T-helper 2 cell (primary cell): ENCODE measurements at regions not wholly inside any gene's neighbourhood (a gene's known extent, or its start where the extent isn't known, plus 50 kb on each side); places are given as distances from the start of the nearest gene placed in this dataset.
A peak's percentile ranks its signal among the peaks of the same experiment; 100 is the strongest.
"Not testable (repeated sequence)": the region's sequence is repeated elsewhere in the genome, so short reads cannot be mapped to it uniquely, and the experiment has no call there.

Experiments
- DNase-seq, 5 experiments: peaks; one replicate each; pipeline versions ENCODE4 v3.0.0 to v3.0.0-alpha.2; 2012 to 2022

DNA sequence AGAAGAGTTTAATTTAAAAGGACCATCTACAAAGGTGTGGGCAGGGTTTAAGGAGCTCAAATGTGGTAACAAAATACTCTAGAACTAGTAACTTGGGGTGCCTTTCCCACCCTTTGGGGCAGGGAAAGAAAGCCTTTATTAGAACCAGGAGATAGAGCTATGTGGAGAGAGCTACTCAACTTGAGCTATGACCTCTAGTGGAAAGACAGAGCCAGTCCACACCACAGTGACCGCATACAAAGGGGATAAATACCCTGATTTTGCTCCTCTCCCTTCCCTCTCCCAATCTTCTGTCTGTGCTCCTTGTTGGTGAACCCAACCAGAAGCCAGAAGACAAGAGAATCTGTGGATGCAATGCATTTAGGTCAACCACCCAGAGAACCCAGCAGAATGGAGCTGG, 54.4 kb upstream of the JAK1 start:
- DNase-seq, result no peak

DNA sequence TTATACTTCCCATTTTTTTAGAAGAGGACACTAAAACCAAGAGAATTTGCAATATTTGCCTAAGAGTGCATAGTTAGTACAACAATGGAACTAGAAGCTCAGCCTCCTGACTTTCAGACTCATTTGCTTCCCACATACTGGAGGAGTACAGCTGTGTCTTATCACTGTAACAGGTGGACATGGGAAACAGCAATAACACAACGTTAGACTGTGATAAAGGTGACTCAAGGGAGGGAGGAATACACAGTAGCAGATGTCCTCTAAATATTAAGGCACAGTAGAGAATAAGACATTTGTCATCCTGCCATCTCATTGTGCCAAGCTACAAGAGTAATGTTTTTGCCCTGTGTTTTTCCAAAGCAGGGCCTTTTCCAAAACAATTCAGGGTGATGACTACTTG, 55.4 kb upstream of the JAK1 start:
- DNase-seq, result no peak

DNA sequence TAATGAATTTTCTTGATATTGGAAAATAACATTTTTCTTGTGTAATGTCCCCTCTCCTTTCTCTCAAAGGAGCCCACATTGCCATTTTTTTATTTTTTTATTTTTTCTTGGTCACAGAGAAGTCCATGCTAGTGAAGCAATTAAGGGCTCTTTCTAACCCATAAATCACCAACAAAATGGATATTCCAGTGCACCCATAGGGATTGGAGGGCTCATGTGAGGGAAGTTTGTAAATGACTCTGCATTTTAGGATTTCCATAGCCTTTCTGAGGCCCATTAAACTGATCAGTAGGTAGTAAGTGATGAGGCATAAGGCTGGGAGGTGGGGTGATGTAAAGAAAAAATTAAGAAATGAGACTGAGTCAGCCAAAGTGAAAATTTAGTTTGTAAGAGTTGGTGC, 55.9 kb upstream of the JAK1 start:
- no peak for DNase-seq

DNA sequence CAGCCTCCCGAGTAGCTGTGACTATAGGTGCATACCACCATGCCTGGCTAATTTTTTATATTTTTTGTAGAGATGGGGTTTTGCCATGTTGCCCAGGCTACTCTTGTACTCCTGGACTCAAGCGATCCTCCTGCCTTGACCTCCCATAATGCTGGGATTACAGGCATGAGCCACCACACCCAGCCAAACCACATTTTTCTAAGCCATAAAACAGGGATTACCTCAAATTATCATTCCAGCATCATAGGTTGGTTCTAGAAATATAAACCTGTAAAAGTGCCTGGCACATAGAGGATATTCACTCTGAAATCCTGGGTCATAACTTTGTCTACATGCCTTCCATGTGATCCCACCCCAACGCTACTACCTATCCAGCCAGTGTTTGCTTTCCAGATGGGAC, 59.4 kb upstream of the JAK1 start:
- DNase-seq, result no peak

DNA sequence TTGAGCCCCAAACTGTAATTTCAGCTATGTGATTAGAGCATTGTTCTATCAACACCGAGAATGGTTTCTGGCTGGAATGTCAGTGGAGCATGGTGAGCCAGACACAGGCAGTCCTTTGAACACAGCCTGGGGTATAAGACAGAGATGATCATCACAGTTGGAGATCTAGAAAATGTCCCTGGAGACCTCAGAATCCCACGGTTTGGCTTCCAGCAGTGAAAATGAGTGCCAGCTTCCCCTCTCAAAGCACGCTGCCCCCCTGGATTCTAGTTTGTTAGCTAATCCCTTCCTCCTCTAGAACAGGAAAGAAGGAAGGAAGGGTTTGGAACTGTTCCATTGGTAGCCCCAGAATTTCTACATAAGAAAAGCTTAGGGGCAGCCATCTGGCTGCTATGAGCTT, 59.9 kb upstream of the JAK1 start:
- no peak for DNase-seq

DNA sequence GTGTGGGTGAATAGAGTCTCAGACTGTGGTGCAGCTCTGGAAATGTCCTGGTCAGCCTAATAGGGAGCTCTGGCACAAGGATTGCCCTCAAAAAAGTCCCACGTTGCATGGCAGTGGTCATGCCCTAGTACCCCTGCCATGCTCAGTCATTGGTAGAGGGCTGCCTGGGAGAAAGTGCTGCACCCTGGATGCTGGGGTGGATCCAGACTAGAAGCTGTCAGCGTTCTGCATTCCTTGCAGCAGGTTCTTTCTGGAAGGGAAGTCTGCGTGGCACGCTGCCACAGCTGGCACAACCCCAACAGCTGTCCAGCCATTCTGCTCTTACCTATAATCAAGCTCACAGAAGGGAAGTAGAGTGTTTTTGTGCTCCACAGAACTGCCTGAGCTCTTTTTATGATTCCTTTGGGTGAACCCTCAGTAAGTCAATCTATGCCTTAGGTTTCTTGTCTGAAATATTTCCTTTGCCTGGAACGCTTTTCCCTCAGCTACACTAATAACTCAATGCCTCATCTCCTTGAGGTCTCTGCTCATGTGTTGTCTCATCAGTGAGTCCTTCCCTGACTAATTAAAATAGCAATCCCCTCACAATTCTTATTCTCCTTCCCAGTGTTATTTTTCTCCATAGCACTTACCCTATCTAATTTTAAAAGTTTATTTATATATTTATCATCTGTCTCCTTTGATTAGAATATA, 61.5 kb upstream of the JAK1 start:
- DNase-seq, result no peak

DNA sequence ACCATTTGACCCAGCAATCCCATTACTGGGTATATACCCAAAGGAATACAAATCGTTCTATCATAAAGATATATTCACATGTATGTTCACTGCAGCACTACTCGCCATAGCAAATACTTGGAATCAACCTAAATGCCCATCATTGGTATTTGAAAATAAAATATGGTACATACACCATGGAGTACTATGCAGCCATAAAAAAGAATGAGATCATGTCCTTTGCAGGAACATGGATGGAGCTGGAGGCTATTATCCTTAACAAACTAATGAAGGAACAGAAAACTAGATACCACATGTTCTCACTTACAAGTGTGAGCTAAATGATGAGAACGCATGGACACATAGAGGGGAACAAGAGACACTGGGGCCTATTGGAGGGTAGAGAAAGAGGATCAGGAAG, 63.1 kb upstream of the JAK1 start:
- DNase-seq, result not testable (repeated sequence)

DNA sequence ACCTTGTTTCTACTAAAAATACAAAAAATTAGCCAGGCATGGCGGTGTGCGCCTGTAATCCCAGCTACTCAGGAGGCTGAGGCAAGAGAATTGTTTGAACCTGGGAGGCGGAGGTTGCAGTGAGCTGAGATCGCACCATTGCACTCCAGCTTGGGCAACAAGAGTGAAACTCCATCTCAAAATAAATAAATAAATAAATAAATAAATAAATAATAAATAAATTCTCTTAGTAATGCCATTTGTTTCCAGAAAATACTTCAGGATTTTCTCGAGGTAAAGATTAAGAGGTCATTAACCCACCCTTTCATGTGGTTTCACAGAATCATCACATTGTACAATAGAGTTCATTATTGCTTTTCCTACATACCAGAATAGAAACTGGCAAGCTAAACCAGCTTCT, 68.5 kb upstream of the JAK1 start:
- DNase-seq, result not testable (repeated sequence)

DNA sequence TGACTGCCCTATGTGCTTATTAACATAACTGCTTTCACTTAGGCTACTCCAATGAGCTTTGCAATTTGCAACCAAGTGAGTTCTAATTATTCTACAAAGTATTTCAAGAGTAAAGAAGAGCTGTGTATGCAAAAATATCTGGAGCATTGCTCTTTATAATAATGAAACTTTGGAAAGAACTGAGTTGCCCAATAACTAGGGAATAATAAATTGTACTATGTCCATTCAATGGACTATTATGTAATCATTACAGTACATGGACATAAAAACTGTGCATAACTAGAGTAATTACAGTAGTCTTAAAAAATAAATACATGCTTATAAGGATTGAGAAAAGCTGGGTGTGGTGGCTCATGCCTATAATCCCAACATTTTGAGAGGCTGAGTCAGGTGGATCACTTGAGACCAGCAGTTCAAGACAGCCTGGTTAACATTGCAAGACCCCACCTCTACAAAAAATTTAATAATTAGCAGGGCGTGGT, 70.3 kb upstream of the JAK1 start:
- DNase-seq, result no peak

DNA sequence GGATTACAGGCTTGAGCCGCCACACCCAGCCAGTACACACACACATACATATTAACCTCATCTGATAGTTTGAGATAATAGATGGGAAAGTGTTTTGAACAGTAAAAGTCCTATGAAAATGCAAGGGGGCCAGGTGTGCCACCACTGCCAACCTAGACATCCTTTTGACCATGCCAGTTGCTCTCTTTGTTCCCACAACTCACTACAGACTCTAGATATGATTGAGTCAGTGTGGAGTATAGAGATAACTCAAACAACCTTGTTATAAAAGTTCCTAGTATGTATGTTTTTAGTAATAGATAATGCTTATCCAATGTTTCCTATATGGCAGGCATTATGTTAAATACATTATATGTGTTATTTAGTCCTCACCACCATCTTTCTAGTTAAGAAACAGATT, 72.7 kb upstream of the JAK1 start:
- no peak for DNase-seq

DNA sequence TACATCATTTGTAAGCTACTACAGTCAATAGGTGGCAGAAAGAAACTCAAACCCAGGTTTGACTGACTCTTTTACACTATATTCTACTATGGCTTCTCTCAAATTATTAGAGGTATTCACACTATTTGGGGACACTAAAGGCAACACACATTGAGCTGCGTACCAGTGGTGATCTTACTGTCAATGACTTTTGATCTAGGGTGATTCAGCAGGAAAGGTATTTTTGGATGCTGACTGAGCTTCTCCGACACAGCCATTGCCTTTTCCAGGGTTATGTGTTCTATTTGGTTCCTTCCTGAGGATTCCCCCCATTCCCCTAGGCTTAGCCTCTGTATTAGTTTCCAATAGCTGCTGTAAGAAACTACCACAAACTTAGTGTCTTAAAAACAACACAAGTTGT, 73.2 kb upstream of the JAK1 start:
- no peak for DNase-seq

DNA sequence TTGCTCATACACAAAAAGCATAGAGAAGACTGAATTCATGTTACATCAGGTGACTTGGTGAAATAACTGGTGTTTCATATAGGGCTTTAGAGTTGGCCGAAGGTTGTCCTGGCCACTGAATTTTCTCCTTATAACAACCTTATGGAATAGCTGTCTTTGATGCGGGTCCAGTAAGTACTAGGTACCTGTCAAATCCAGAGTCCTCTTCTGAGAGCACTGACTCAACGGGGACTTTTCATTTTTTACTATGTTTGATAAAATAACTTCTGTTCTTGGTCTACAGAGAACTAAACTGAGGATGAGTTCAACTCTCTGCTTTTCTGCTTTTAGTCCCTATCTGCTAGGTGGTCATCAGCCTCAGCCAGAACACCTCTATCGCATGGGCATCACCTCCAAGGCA, 76.1 kb upstream of the JAK1 start:
- no peak for DNase-seq

DNA sequence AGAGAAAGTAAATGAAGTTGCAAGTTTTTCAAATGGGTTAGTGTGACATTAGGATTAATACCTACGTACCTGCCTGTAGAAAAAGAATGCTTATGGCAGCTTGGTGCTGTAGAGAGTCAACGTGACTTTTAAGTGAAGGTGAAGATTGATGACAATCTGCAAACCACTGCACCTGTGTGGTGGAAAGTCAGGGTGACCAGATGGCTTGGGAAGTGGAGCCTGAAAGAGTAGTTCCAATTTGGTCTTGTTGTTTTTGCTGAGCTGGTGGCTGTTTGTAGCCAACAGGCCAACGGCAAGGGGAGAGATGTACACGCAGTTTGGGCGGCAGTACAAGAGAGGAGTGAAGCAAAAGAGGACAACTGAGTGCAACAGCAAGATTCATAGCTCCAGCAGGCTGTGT, 78.1 kb upstream of the JAK1 start:
- no peak for DNase-seq

DNA sequence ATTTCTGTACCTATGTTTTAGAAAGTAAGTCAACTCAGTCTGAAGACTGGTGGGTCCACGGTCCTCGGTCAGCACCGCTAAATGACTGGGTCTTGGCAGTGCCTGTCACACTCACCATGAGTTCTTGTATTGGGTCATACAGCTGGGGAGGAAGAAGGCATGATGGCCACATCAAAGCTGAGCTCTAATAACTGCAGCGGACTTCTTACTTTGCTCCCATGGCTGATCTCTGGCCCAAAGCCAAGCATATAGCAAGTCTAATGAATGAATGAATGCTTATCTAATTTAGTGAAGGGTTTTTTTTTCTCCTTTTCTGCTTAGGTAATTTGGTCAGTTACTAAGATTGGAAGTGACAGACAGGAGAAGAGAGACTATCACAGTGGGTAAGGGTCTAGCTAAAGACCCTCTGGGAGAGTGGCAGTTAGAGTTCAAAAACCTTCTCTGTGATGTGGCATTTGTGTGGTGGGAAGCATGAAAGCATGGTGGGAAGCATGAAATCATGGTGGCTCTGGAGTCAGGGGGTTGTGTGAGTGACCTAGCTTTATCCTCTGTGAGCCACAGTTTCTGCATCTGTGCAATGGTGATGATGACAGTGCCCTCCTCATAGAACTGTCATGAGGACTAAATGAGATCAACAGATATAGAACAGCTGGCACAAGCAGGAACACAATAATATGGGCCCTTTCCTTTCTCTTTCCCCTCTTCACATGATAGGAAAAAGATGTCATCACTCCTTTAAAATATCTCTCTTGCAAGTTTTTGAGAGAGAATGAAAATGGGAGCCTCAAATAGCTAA, 78.9 kb upstream of the JAK1 start:
- no peak for DNase-seq

DNA sequence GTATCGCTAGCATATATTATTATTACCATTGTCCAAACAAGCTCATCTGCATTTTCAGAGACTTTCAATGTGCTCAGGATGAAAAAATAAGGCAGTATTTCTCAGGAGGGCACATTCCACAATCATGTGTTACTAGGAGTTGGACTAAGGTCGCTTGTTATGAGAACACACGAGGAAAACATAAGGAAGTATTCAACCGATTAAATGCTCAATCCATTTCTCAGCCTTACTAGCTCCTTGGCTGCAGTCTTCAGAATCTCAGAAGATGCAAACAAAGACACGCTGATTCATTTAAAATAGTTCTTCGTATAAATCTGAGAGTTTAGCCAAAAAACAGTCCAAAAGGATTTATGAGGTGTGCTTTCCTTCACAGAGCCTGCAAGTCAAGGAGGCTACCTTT, 82.0 kb upstream of the JAK1 start:
- no peak for DNase-seq

DNA sequence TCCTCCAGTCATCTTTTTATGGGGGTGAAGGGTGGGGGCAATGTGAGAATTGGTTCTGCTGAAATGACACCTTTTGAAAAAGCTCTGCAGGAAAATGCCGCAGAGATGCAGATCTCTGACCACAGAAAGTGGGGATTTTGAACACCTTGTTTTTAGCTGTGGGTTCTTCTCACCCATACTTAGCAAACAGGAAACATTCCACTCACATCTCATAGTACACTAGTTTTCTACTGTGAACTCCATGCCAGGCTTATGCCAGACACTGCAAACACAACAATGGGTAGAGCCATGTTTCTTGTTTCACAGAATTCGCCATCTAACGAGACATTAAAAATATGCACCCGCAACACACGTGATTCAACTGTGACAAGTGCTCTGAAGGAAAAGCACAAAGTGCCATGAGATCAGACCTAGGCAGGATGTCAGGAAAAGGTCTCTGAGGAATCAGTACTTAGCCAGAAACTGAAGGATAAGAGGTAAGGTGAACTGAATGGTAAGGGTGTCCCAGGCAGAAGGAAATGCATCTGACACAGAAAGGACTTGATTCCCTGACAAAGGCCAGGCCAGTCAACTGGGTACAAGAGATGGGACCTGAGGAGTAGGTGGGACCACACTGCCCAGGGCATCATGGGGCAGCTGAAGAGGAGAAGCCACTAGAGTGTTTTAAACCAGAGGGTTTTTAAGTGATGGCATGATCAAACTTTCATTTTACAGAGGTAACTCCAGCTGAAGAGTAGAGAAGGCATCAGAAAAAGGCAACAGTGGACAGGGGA, 83.8 kb upstream of the JAK1 start:
- peak in 2 of 5 experiments; percentile 23 to 32 for DNase-seq

DNA sequence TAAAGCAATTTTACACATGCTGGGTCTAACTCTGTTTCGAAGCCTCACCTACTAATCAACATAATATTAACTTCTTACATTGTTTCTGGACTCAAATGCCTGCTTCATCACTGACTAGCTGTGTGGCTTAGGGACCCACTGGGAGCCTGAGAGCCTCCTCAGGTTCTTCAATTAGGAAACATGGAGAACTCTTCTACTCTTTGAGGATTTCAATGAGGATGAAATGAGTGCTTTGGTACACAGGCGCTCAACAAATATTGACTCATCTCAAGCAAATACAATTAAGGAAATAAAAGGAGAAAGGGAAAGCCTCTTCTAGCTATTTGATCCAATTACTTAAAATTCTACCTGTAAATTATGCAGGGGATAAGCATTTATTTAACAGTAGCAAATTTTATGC, 84.4 kb upstream of the JAK1 start:
- no peak for DNase-seq

DNA sequence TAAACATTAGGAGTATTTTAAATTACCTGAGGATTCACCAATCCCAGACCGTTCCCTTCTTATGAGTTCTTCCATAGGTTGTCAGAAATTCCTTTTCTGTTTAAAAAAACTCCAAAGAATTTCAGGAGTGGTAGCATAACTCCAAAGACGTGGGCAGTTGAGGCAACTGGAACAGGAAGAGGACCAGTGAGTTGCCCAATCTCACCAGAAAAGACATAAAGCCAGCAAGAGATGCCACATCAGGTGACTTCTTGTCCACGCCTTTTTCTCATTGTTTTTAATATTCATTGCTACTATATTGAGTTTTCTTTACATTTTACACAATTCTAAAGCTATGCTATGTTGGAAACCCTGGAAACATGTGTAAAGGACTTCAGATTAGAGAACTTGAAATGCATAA, 88.1 kb upstream of the JAK1 start:
- DNase-seq, result no peak

DNA sequence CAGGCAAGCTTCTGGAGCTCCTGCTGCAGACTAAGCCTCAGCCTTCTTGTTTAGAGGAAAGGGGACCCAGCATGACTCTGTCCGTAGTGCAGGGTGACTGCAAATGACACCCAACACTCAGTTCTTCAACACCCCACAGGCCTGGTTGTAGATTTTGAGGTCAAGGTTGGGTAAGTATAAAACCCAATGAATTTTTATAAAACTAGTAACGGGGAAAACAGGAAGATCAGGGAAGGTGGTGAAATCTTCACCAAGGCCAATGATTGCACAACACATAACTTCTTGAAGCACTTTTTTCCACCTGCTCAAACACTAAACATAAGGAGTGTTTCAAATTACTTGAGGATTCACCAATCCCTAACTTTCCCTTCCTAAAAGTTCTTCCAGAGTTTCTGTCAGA, 89.4 kb upstream of the JAK1 start:
- DNase-seq, result no peak

DNA sequence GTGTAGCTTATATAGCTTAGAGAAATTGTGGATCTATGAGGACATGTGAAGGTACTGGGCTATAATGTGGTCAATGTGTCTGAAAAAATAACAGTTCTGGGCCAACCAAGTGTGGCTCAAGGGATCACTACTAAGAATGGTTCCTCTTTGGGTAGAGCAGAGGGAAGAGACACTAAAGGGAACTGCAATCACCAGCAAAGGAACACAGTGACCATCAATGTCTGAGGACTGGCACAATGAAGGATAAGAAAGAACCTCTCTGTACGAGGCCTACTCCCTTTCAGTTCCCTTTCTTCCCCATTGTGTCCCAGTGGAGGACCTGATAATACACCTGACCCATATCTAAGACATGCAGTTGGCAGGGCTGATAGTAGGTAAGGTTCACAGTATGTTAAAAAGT, 89.9 kb upstream of the JAK1 start:
- DNase-seq, result no peak

DNA sequence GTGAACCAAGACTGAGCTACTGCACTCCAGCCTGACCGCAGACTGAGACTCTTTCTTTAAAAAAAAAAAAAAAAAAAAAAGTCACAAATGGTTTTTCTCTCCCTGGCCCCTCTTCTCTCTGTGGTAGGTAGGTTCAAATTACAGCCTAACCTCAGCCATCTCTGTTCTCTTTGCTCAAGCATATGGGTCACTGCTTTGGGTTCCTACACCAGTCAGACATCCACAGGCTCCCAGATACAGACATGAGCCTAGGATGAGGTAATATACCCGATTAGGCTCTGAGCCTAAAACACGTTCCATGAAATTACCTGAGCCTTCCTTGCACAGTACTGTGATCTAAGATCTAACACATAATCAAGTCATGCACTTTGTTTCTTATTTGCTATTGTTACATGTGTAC, 90.5 kb upstream of the JAK1 start:
- DNase-seq, result no peak

DNA sequence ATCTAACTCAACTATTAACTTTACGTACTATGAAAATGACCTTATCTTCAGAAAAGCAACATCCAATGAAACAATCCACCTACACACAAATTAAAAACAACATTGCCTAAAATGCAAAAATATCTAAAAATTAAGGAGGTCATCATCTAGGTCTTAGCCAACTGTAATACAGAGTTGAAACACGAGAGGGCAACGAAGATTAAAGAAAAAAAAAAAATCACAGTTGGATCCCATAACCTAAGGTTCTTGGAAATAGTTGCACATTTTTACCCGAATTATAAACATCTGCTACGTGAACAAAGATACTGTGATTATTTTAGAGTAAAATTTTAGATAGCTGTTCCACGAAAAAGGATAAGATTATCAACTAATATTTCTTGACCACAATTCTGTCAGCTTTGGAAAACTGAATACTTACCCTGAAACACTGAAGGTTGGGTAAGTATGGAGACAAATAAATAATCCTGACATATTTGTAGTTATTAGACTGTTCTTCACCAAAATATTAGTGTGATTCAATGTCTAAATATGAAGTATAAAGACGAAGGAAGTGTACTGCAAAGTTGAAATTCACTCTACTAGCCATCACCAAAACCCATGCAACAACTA, 88.0 kb upstream of the AK4 start:
- peak in 1 of 5 experiments; percentile 38 for DNase-seq

DNA sequence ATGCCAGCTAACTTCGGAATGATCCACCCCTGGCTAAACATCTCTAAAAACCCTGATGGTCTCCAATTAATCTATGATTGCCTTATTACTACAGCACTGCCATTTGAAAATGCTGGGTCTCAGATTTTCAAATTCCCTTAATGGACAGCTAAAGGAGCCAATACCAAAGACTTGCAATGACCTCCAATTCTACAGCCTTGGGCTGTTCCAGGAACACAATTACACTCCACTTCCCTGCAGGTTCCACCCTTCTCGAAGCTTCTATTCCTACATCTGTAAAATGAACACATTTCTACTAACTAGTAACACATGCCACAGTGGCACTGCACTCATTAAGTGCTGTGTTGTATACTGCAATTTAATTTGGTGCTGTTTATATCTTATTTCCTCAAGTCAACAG, 85.7 kb upstream of the AK4 start:
- DNase-seq, result no peak
